Body of pancreas (tissue), 4 donors: ENCODE measurements at regions not wholly inside any gene's neighbourhood (a gene's known extent, or its start where the extent isn't known, plus 50 kb on each side); places are given as distances from the start of the nearest gene placed in this dataset.

Experiments used
- CTCF ChIP-seq, 7 experiments: fragments of 450-650 bp in 4 of 7; fragments of 200-600 bp in 3 of 7; sonication (generic) in 3 of 7; IDR thresholded peaks; one replicate each; pipeline ENCODE4 v1.5.1; 2016 to 2019; ENCODE audit warnings: antibody characterized with exemption in 7 of 7
- POLR2A ChIP-seq, 3 donors: fragments of 450-650 bp; IDR thresholded peaks; one replicate each; pipeline ENCODE4 v1.6.1; 2016; ENCODE audit warnings: antibody characterized with exemption in 3 of 3, mild to moderate bottlenecking in 2 of 3

- no peak for TF ChIP-seq CTCF (IDR thresholded peaks at IDR 0.05)
- no peak for TF ChIP-seq POLR2A (IDR thresholded peaks at IDR 0.05)
These were observed 172.2 kb upstream of the DDHD1 start for GRCh38 chr14:53325176-53325806.
